ENCODE measurements at regions not wholly inside any gene's neighbourhood (a gene's known extent, or its start where the extent isn't known, plus 50 kb on each side); places are given as distances from the start of the nearest gene placed in this dataset.

GRCh38 chr15:92811148-92811913 lies 88.8 kb upstream of the CHD2 start:
- intact Hi-C loops (cut with DNase I), result no loop called here
- no peaks in the 10 kb centered on the region for H3K9me3 ChIP-seq
- peak overlapping the region; percentile 99 for H3K27ac ChIP-seq
- no peaks in the 10 kb centered on the region for H3K36me3 ChIP-seq
- peak overlapping the region; percentile 65 for H3K4me3 ChIP-seq
- TF ChIP-seq CTCF (IDR thresholded peaks at IDR 0.05), result no peak
- H3K27me3 ChIP-seq, result no peaks in the 10 kb centered on the region
- DNase-seq (no peak), ATAC-seq (peak; percentile 2)
- peaks cover 30% of the 10 kb centered on the region for H3K4me1 ChIP-seq

GRCh38 chr15:92812271-92812670 lies 87.9 kb upstream of the CHD2 start:
- H3K4me3 ChIP-seq, result peak overlapping the region; percentile 23
- no peaks in the 10 kb centered on the region for H3K27me3 ChIP-seq
- TF ChIP-seq CTCF (IDR thresholded peaks at IDR 0.05), result no peak
- ATAC-seq (no peak), DNase-seq (no peak)
- peak overlapping the region; percentile 99 for H3K27ac ChIP-seq
- no peaks in the 10 kb centered on the region for H3K36me3 ChIP-seq
- intact Hi-C loops (cut with DNase I), result no loop called here
- no peaks in the 10 kb centered on the region for H3K9me3 ChIP-seq
- peaks cover 25% of the 10 kb centered on the region for H3K4me1 ChIP-seq

- no peak overlapping the region for H3K4me3 ChIP-seq
- no peaks in the 10 kb centered on the region for H3K27me3 ChIP-seq
- H3K36me3 ChIP-seq, result no peaks in the 10 kb centered on the region
- H3K27ac ChIP-seq, result no peak overlapping the region
- no peak for DNase-seq
- no peaks in the 10 kb centered on the region for H3K9me3 ChIP-seq
- no peak for TF ChIP-seq CTCF (IDR thresholded peaks at IDR 0.05)
- H3K4me1 ChIP-seq, result peaks cover 24% of the 10 kb centered on the region
- ATAC-seq, result no peak
- intact Hi-C loops (cut with DNase I), result no loop called here
Measured at GRCh38 chr15:92813485-92813884, 86.6 kb upstream of the CHD2 start.

- TF ChIP-seq CTCF (IDR thresholded peaks at IDR 0.05), result no peak
- DNase-seq (no peak), ATAC-seq (no peak)
- intact Hi-C loops (cut with DNase I), result no loop called here
- H3K36me3 ChIP-seq, result no peaks in the 10 kb centered on the region
- H3K9me3 ChIP-seq, result no peaks in the 10 kb centered on the region
- H3K27ac ChIP-seq, result no peak overlapping the region
- H3K4me1 ChIP-seq, result peaks cover 21% of the 10 kb centered on the region
- H3K4me3 ChIP-seq, result no peak overlapping the region
- H3K27me3 ChIP-seq, result no peaks in the 10 kb centered on the region
Measured at GRCh38 chr15:92817339-92817886, 82.7 kb upstream of the CHD2 start.

GRCh38 chr15:92818651-92819277 lies 81.4 kb upstream of the CHD2 start:
- intact Hi-C loops (cut with DNase I), result no loop called here
- no peaks in the 10 kb centered on the region for H3K27me3 ChIP-seq
- no peak overlapping the region for H3K27ac ChIP-seq
- DNase-seq (no peak), ATAC-seq (no peak)
- TF ChIP-seq CTCF (IDR thresholded peaks at IDR 0.05), result no peak
- H3K4me1 ChIP-seq, result peaks cover 21% of the 10 kb centered on the region
- H3K9me3 ChIP-seq, result no peaks in the 10 kb centered on the region
- H3K4me3 ChIP-seq, result peak overlapping the region; percentile 47
- H3K36me3 ChIP-seq, result no peaks in the 10 kb centered on the region

Data from upper lobe of right lung (tissue), 1 donor.